GM12878 (cell line): ENCODE measurements at regions not wholly inside any gene's neighbourhood (a gene's known extent, or its start where the extent isn't known, plus 50 kb on each side); places are given as distances from the start of the nearest gene placed in this dataset.

Source experiments
- ATF7 ChIP-seq: fragments of 450-650 bp; IDR thresholded peaks from 2 replicates; pipeline ENCODE4 v1.6.1; 2016; ENCODE audit warnings: low read depth, mild to moderate bottlenecking
- CEBPB ChIP-seq, 2 experiments: fragments of 150-350 bp in 1 of 2; IDR thresholded peaks; 2 replicates each; pipeline ENCODE4 v1.6.1; 2012 to 2014; ENCODE audit warnings: low read depth in 2 of 2, low read length in 2 of 2, borderline replicate concordance in 1 of 2, inconsistent platforms in 1 of 2
- E2F4 ChIP-seq: IDR thresholded peaks from 2 replicates; pipeline ENCODE4 v1.6.1; 2012; ENCODE audit warnings: low read depth, low read length, improper control_type of control experiment
- HSF1 ChIP-seq: fragments of 150-350 bp; IDR thresholded peaks from 2 replicates; pipeline ENCODE4 v1.6.1; 2014; ENCODE audit warnings: mild to moderate bottlenecking, low read depth, low read length
- IKZF1 ChIP-seq: fragments of 450-650 bp; conservative IDR thresholded peaks from 2 replicates; pipeline ENCODE4 v1.6.1; 2017; ENCODE audit warnings: antibody characterized with exemption, mild to moderate bottlenecking
- MEF2A ChIP-seq: IDR thresholded peaks from 2 replicates; pipeline ENCODE4 v1.6.1; 2011; ENCODE audit warnings: low read depth, mild to moderate bottlenecking, low read length, moderate library complexity; ENCODE audit not compliant: insufficient read depth
- MTA3 ChIP-seq: IDR thresholded peaks from 2 replicates; pipeline ENCODE4 v1.6.1; 2012; ENCODE audit warnings: low read length, inconsistent platforms, borderline replicate concordance
- MYC ChIP-seq: IDR thresholded peaks from 2 replicates; pipeline ENCODE4 v1.6.1; 2011; ENCODE audit warnings: mild to moderate bottlenecking, low read length, moderate library complexity, inconsistent platforms; ENCODE audit not compliant: insufficient read depth, insufficient replicate concordance, insufficient read length, severe bottlenecking
- NFYA ChIP-seq: IDR thresholded peaks from 2 replicates; pipeline ENCODE4 v1.6.1; 2011; ENCODE audit warnings: low read depth, mild to moderate bottlenecking, low read length, improper control_type of control experiment, borderline replicate concordance
- RAD21 ChIP-seq: IDR thresholded peaks from 2 replicates; pipeline ENCODE4 v1.6.1; 2011; ENCODE audit warnings: mild to moderate bottlenecking, low read depth, low read length, moderate library complexity; ENCODE audit not compliant: insufficient read depth
- RAD51 ChIP-seq: fragments of 450-650 bp; IDR thresholded peaks from 2 replicates; pipeline ENCODE4 v1.6.1; 2016; ENCODE audit warnings: moderate library complexity, mild to moderate bottlenecking, inconsistent platforms
- SMAD5 ChIP-seq: IDR thresholded peaks from 2 replicates; pipeline ENCODE4 v1.6.1; 2016; ENCODE audit warnings: antibody characterized with exemption, low read depth

DNA sequence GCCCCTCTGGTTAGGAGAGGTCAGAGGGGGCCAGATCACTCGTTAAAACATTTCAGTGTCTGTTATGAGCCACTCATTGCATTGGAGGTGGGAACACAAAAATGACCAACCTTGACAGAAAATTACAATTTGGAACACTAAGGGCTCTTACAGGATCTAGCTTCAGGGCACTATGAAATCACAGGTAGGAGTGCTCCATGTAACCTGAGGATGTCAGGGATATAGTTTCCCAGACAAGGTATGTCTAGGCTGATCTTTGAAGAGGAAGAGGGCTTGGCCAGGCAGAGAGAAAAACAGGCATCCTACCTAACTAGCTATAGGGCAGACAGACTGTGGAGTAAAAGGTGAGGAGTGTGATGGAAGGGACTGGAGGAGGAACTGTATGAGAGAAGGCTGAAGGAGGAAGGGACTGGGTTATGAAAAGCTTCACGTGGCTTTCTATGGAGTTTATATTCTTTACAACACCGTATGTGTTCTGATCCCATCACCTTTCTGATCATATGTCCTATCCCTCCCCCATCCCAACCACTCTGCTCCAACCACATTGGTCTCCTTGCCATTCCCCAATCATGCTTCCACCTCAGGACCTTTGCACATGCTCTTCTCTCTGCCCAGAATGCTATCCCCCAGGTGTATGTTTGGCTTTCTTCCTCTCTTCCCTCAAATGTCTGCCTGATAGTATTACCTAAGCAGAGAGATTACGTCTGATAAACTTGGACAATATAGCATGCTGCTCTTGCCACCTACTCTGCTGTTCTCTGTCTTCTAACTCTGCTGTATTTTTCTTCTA lies 88.2 kb downstream of the CCR1 start (continued):
- TF ChIP-seq MYC, result no peak
- no peak for TF ChIP-seq RAD51
- TF ChIP-seq HSF1, result no peak
- no peak for TF ChIP-seq MTA3
- no peak for TF ChIP-seq E2F4
- no peak for TF ChIP-seq RAD21
- TF ChIP-seq CEBPB (IDR thresholded peaks at IDR 0.05; ENCODE audit: borderline replicate concordance in 1 of 2, low read depth in 2 of 2, low read length in 2 of 2), result no peak
- no peak for TF ChIP-seq ATF7
- no peak for TF ChIP-seq SMAD5
- TF ChIP-seq IKZF1, result no peak
- no peak for TF ChIP-seq MEF2A
- no peak for TF ChIP-seq NFYA
